PFSK-1 (cell line): ENCODE measurements at regions not wholly inside any gene's neighbourhood (a gene's known extent, or its start where the extent isn't known, plus 50 kb on each side); places are given as distances from the start of the nearest gene placed in this dataset.

Experiments used
- POLR2AphosphoS5 ChIP-seq: IDR thresholded peaks from 2 replicates; pipeline ENCODE4 v1.6.1; 2012; ENCODE audit warnings: low read depth, mild to moderate bottlenecking, control low read depth, low read length, moderate library complexity
- REST ChIP-seq, 2 experiments: IDR thresholded peaks; 2 replicates each; pipeline versions ENCODE4 v1.6.1 to v1.8.0; 2011 to 2012; ENCODE audit warnings: low read depth in 2 of 2, low read length in 2 of 2, control low read depth in 1 of 2, inconsistent platforms in 1 of 2, mild to moderate bottlenecking in 1 of 2, moderate library complexity in 1 of 2; ENCODE audit not compliant: insufficient read depth in 1 of 2
- SIN3A ChIP-seq: IDR thresholded peaks from 2 replicates; pipeline ENCODE4 v1.6.1; 2012; ENCODE audit warnings: mild to moderate bottlenecking, low read length, moderate library complexity, borderline replicate concordance; ENCODE audit not compliant: insufficient read depth
- TAF1 ChIP-seq: IDR thresholded peaks from 2 replicates; pipeline ENCODE4 v1.6.1; 2012; ENCODE audit warnings: low read length, control low read depth, borderline replicate concordance; ENCODE audit not compliant: insufficient read depth

DNA sequence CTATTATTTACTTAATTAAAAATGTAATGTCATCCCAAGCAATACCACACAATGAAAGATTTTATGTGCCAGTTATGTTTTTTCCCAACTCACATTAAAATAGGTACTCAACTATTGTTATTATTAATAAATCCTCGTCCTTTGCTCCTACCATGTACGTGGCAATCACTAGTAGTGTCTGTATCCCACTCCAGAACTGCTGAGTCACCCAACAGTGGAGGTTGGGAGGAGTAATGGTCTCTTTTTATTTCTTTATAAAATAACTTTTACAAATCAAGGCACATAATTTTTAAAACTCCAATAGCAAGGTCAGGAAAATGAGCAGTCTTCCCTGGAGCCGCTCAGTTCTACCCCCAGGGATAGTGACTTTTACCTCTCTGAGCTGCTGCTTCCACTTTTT lies 273.5 kb upstream of the PLPP4 start:
- no peak for TF ChIP-seq REST (IDR thresholded peaks at IDR 0.05; ENCODE audit: insufficient read depth in 1 of 2, low read depth in 2 of 2, low read length in 2 of 2)
- no peak for TF ChIP-seq POLR2AphosphoS5
- no peak for TF ChIP-seq SIN3A
- TF ChIP-seq TAF1 = no peak
